Mammary epithelial cell (primary cell): ENCODE measurements at regions not wholly inside any gene's neighbourhood (a gene's known extent, or its start where the extent isn't known, plus 50 kb on each side); places are given as distances from the start of the nearest gene placed in this dataset.

ENCODE experiments used
- EZH2 ChIP-seq: IDR thresholded peaks from 2 replicates; pipeline ENCODE4 v1.6.1; 2012; ENCODE audit warnings: low read length, inconsistent platforms, borderline replicate concordance
- TF ChIP-seq, protein P1 (sequence below), 2 donors: IDR thresholded peaks in 1 of 2; conservative IDR thresholded peaks in 1 of 2; 2 replicates each; pipeline ENCODE4 v1.5.1; 2011 to 2012; ENCODE audit warnings: inconsistent platforms in 2 of 2, low read length in 2 of 2, mild to moderate bottlenecking in 2 of 2, control low read depth in 1 of 2, low read depth in 1 of 2; ENCODE audit not compliant: insufficient read depth in 1 of 2; ENCODE audit errors: extremely low read depth in 1 of 2

DNA sequence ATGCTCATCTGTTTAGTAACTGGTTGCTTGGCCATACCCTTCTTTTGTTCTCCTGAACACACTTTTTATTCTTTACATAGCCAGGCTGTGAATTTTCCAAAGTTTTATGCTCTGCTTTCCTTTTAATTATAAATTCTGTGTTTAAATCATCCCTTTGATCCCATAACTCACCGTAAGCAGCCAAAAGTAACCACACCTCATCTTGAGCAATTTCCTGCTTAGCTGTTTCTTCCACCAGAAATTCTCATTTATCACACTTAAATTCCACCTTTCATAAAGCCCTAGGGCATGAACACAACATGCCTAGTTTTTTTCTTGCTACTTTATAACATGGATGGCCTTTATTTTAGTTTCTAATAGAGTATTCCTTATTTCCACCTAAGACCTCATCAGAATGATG is 510.7 kb downstream of the C12orf50 start:
- TF ChIP-seq, protein P1, sequence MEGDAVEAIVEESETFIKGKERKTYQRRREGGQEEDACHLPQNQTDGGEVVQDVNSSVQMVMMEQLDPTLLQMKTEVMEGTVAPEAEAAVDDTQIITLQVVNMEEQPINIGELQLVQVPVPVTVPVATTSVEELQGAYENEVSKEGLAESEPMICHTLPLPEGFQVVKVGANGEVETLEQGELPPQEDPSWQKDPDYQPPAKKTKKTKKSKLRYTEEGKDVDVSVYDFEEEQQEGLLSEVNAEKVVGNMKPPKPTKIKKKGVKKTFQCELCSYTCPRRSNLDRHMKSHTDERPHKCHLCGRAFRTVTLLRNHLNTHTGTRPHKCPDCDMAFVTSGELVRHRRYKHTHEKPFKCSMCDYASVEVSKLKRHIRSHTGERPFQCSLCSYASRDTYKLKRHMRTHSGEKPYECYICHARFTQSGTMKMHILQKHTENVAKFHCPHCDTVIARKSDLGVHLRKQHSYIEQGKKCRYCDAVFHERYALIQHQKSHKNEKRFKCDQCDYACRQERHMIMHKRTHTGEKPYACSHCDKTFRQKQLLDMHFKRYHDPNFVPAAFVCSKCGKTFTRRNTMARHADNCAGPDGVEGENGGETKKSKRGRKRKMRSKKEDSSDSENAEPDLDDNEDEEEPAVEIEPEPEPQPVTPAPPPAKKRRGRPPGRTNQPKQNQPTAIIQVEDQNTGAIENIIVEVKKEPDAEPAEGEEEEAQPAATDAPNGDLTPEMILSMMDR (conservative IDR thresholded peaks at IDR 0.05 in 1 of 2, IDR thresholded peaks at IDR 0.05 in 1 of 2; ENCODE audit: extremely low read depth in 1 of 2, insufficient read depth in 1 of 2, low read depth in 1 of 2, low read length in 2 of 2): no peak
- no peak for TF ChIP-seq EZH2
